ENCODE measurements at regions not wholly inside any gene's neighbourhood (a gene's known extent, or its start where the extent isn't known, plus 50 kb on each side); places are given as distances from the start of the nearest gene placed in this dataset.

DNA sequence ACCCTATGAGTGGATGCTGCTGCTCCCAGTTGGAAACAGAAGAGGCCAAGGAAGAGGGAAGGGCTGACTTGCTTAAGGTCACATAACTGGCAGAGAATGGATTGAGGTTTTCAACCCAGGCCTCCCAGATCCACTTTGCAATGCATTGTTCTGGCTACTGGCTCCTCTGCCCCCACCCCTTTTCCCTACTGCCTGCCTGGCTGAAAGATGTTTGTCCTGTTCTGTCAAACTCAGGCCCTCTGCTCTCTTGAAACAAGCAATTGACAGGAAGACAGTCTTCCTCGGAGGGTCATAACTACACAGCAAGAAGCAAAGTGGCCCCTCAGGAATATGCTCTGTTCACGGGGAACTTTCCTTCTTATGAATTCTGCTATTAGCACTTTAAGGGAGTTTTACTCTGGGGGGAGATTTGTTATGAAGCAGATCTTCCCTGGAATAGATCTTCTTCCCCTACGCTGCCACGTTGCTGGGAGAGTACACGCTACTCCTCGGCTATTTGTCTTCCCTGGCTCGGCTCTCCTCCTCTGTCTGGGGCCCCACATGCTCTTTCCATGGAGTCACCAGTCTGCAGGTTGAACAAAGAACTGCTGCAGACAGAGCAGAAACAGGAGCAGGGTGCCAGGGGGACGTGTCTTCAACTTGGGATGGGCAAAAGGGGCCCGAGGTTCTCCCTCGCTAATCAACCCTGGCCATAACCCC lies 436.1 kb downstream of the TYW1 start:
- Histone ChIP-seq H4K8ac (ENCODE audit: extremely low read depth, insufficient read depth, low read length) (no peak overlapping the region), H3K4me2 (ENCODE audit: insufficient read depth in 1 of 2, low read depth in 2 of 2, low read length in 2 of 2) (no peak overlapping the region), H3K9me3 (ENCODE audit: insufficient read depth in 2 of 2, low read depth in 1 of 2, low read length in 1 of 2) (peaks cover 17 to 21% of the 10 kb centered on the region in 2 experiments; a peak in 3 of 4 replicates), H2AFZ (ENCODE audit: low read length) (no peak overlapping the region), H3K14ac (ENCODE audit: insufficient read length) (no peak overlapping the region), H2BK15ac (ENCODE audit: low read length) (no peak overlapping the region), H3K4ac (replicated peaks; ENCODE audit: insufficient read length, low read depth, low read length) (no peak overlapping the region), H4K5ac (ENCODE audit: insufficient read length, low read depth, low read length) (no peak overlapping the region), H2BK12ac (ENCODE audit: low read depth, low read length) (no peak overlapping the region), H3K4me1 (replicated peaks in 1 of 4; ENCODE audit: control insufficient read depth in 3 of 4, insufficient read depth in 4 of 4, low read length in 3 of 4) (no peaks in the 10 kb centered on the region), H4K20me1 (replicated peaks in 1 of 2; ENCODE audit: control insufficient read depth in 1 of 2, insufficient read depth in 2 of 2, low read length in 2 of 2) (no peaks in the 10 kb centered on the region), H2BK5ac (ENCODE audit: low read depth, low read length) (no peak overlapping the region), H3K36me3 (ENCODE audit: control insufficient read depth in 2 of 4, insufficient read depth in 4 of 4, low read length in 3 of 4) (no peaks in the 10 kb centered on the region), H3K23me2 (ENCODE audit: low read depth, low read length) (no peaks in the 10 kb centered on the region), H2BK120ac (replicated peaks; ENCODE audit: low read depth, low read length) (no peak overlapping the region), H3K23ac (ENCODE audit: insufficient read length) (no peak overlapping the region), H3K27ac (ENCODE audit: low read depth, low read length) (no peak overlapping the region), H3K9ac (replicated peaks in 1 of 4; ENCODE audit: extremely low read depth in 1 of 4, low read depth in 3 of 4, low read length in 3 of 4) (no peak overlapping the region), H3K27me3 (replicated peaks in 1 of 4; ENCODE audit: control insufficient read depth in 3 of 4, extremely low read depth in 1 of 4, insufficient read depth in 3 of 4, low read length in 3 of 4) (no peaks in the 10 kb centered on the region), H3K56ac (replicated peaks; ENCODE audit: insufficient read length, low read depth, low read length) (no peak overlapping the region), H3K18ac (ENCODE audit: extremely low read depth, low read length) (no peak overlapping the region), H3K79me1 (ENCODE audit: low read depth, low read length) (no peaks in the 10 kb centered on the region), H4K91ac (replicated peaks; ENCODE audit: insufficient read length, low read length) (no peak overlapping the region), H3K79me2 (ENCODE audit: control insufficient read depth in 1 of 2, insufficient read depth in 2 of 2, low read length in 2 of 2) (no peaks in the 10 kb centered on the region), H3K4me3 (ENCODE audit: extremely low read depth in 1 of 4, insufficient read depth in 2 of 4, low read depth in 3 of 4, low read length in 4 of 4) (no peak overlapping the region), H2AK5ac (ENCODE audit: low read depth, low read length) (no peak overlapping the region), H2BK20ac (ENCODE audit: low read length) (no peak overlapping the region)
- no peak for FAIRE-seq
- POLR2A ChIA-PET (ENCODE audit: partially characterized antibody): no interaction called here
- WGBS, 2 experiments (ENCODE audit: extremely low coverage in 1 of 2, insufficient coverage in 1 of 2, insufficient read length in 1 of 2, insufficient replicate concordance in 2 of 2, low coverage in 1 of 2, low lambda C conversion rate in 2 of 2, missing lambda C conversion rate in 1 of 2): 88% methylated on average over 10 of the region's 10 CpGs; no CpG with 5 or more reads in 1 of the 2 experiments
- CTCF ChIA-PET (ENCODE audit: partially characterized antibody): no interaction called here
- DNase-seq (ENCODE audit: low read depth in 1 of 2, low spot score in 2 of 2): no peak
- TF ChIP-seq SP2 (IDR thresholded peaks at IDR 0.05; ENCODE audit: low read length) (no peak), RAD21 (IDR thresholded peaks at IDR 0.05 in 1 of 2, conservative IDR thresholded peaks at IDR 0.05 in 1 of 2; ENCODE audit: low read depth in 2 of 2, low read length in 2 of 2) (no peak), HDAC6 (IDR thresholded peaks at IDR 0.05; ENCODE audit: low read depth, low read length) (no peak), GTF2F1 (IDR thresholded peaks at IDR 0.05; ENCODE audit: borderline replicate concordance, low read depth, low read length) (no peak), MAX (IDR thresholded peaks at IDR 0.05) (no peak), BRCA1 (IDR thresholded peaks at IDR 0.05; ENCODE audit: low read depth, low read length) (no peak), CHD2 (IDR thresholded peaks at IDR 0.05; ENCODE audit: low read length) (no peak), CBX5 (IDR thresholded peaks at IDR 0.05; ENCODE audit: low read depth, low read length) (no peak), ASH2L (IDR thresholded peaks at IDR 0.05; ENCODE audit: low read length) (no peak), NANOG (IDR thresholded peaks at IDR 0.05; ENCODE audit: insufficient read depth, low read depth, low read length, poor library complexity, severe bottlenecking) (no peak)

Measured in H1 (cell line).